Right cardiac atrium (tissue), 5 donors: ENCODE measurements at regions not wholly inside any gene's neighbourhood (a gene's known extent, or its start where the extent isn't known, plus 50 kb on each side); places are given as distances from the start of the nearest gene placed in this dataset.
"Not testable (repeated sequence)": the region's sequence is repeated elsewhere in the genome, so short reads cannot be mapped to it uniquely, and the experiment has no call there.

Experiments
- ATAC-seq, 2 donors: fragments of 200-7000 bp; cut with Tn5 transposase; one replicate each; pipeline versions ENCODE4 v1.8.0 to v1.9.1; 2020; ENCODE audit warnings: moderate library complexity in 2 of 2, mild to moderate bottlenecking in 1 of 2
- DNase-seq, 3 donors: peaks; one replicate each; pipeline ENCODE4 v3.0.0-alpha.2; 2020
- H3K27ac ChIP-seq: one replicate; pipeline ENCODE4 v1.5.1; 2013; ENCODE audit warnings: mild to moderate bottlenecking, low read length, control low read depth, moderate library complexity
- H3K27me3 ChIP-seq: one replicate; pipeline ENCODE4 v1.6.1; 2013; ENCODE audit not compliant: control insufficient read depth, insufficient read depth
- H3K4me1 ChIP-seq: one replicate; pipeline ENCODE4 v1.6.1; 2013; ENCODE audit warnings: low read length; ENCODE audit not compliant: control insufficient read depth, insufficient read depth
- H3K4me3 ChIP-seq: one replicate; pipeline ENCODE4 v1.5.1; 2013; ENCODE audit warnings: low read length, control low read depth
- H3K9me3 ChIP-seq: one replicate; pipeline ENCODE4 v1.6.1; 2013; ENCODE audit warnings: low read length; ENCODE audit not compliant: control insufficient read depth
- WGBS: extraction: QIAGEN DNeasy Blood & Tissue Kit; methylation state at CpG from one replicate; pipeline ENCODE4 v1.1.7; 2013; 5-methylcytosine and 5-hydroxymethylcytosine counted together
- intact Hi-C, 4 donors: fragments of 100-400 bp; cut with DNase I; formaldehyde crosslinking; loops; one replicate each; pipeline versions ENCODE4 v1.11.0 to v1.14.0; 2022 to 2023
- donor health status: healthy with polysubstance abuse.
- donor health status: DM: no; HTN: yes; CAD: no.
- donor health status: DM: no; HTN: no; CAD: no.
- donor health status: DM: no; HTN: yes; CAD: no; lungs with severe emphysema.
- donor health status: DM: yes; HTN: yes; CAD: no.

DNA sequence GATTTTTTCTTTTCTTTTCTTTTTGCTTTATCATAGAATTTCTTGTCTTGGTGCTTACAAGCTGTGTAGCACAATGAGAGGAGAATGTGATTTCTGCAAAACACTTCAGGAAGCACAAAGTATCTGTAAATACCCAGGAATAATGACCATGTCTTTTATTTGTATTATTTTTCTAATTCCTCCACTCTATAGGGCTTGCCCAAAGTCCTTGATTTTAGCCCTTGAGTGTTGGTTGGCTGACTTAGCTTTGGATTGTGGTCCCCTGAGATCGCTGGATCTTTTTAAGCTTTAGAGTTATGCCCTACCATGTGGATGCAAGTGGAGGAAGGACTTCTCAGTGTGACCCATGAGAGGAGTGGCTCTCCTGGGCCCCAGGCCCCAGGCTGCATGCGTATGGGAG is 52.2 kb downstream of the HOXC4 start:
- H3K27ac ChIP-seq, DNase-seq, H3K27me3 ChIP-seq, H3K9me3 ChIP-seq, ATAC-seq, H3K4me1 ChIP-seq, intact Hi-C loops, H3K4me3 ChIP-seq: not testable (repeated sequence)
- WGBS = 26% methylated on average over 2 of the region's 2 CpGs

DNA sequence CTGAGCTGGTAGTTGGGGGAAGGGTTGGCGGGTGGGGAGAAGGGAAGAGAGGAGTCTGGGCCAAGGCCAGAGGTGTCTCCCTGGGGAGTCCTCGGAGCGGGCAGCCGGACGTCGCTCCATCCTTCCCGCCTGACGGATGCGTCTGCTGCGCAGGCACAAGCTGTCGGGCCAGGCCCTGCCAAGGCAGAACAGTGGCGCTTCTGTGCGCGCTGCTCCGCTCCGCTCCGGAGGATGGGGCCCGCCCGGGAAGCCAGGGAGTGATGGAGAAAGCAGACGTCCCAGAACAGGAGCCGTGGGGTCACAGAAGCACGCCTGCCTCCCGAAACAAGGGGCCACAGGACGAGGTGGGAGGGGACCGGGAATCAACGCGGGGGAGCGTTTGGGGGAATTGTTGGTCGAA is 52.6 kb downstream of the HOXC4 start:
- 1% methylated on average over 29 of the region's 29 CpGs for WGBS
- H3K4me1 ChIP-seq, H3K27ac ChIP-seq, intact Hi-C loops, H3K27me3 ChIP-seq, ATAC-seq, H3K9me3 ChIP-seq, H3K4me3 ChIP-seq: not testable (repeated sequence)
- DNase-seq = peak; percentile 33 to 58 (median 51)

DNA sequence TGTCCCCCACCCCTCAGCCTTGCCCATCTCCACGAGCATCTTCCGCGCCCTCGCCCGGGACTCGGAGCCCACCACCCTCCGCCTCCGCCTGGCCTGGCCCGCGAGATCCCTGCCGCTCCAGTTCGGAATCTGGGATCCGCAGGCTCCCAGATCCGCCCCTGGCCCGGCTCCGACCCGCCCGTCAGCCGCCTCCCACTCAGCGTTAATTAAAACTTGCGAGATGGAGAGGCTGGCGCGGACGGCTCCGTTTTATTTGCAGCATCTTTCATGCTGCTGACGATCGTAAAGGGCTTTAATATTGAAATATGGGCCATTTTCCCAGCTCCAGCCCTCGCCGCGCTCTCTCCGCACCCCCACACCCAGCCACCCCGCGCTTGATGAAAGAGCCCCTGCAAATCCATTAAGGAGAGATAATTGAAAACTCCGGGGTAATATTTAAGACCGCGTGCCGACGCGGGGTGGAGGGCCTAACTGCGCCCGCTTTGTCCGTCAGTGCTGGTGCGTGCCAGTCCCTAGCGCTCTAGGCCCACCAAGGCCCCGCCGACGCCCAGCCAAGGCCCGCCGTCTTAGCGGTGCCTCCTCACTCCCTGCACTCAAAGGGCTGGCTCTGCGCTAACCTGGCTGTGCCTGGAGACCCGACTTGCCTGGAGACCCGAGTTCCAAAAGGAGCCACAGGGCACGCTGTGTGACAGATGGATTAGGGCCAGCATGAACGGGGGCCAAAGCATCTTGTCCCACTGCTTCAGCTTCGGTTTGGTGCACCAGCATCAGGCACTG is 53.4 kb downstream of the HOXC4 start:
- WGBS = 19% methylated on average over 56 of the region's 56 CpGs
- H3K27ac ChIP-seq, H3K4me3 ChIP-seq, ATAC-seq, DNase-seq, H3K4me1 ChIP-seq, H3K27me3 ChIP-seq, intact Hi-C loops, H3K9me3 ChIP-seq: not testable (repeated sequence)

DNA sequence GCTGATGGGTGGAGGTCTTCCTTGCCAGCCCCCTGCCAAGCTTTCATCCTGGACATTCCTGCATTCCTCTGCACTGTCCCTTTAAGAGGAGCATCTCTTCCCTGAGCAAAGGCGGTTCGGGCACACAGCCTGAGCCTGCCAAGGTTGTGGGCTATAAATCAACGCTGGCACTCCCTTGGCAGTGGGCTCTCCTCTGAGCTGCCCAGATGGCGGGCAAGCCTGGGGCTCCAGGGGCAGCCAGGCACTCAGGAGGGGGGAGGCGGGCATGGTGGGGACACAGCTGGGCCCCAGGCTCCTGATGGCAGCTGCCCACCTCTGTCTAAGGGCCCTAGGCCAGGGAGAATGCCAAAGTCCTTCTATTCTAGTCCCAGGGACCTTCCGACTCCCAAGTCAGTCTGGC is 58.7 kb downstream of the HOXC4 start:
- intact Hi-C loops, H3K9me3 ChIP-seq, H3K4me1 ChIP-seq, H3K4me3 ChIP-seq, H3K27ac ChIP-seq, H3K27me3 ChIP-seq, ATAC-seq, DNase-seq: not testable (repeated sequence)
- WGBS = 57% methylated on average over 6 of the region's 6 CpGs

DNA sequence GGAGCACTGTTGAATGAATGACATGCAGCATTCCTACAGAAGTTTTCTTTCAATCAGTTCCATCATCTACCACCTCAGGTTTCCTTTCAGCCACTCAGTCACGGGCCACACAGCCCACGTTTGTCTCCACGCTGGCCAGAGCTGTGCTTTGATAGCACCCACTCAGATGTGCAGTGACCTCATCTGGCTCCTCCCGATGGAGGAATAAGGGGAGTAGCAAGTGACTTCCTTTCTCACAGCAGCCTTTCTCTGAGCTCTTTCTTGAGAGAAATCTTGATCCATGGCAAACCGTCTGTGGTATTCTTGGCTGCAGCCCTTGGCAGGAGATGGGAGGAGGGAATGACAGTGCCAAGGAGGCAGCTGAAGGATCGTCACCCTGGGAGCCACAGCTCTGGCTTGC is 62.4 kb downstream of the HOXC4 start:
- H3K27ac ChIP-seq, intact Hi-C loops, H3K27me3 ChIP-seq, H3K4me1 ChIP-seq, DNase-seq, H3K9me3 ChIP-seq, ATAC-seq, H3K4me3 ChIP-seq: not testable (repeated sequence)
- 7% methylated on average over 6 of the region's 6 CpGs for WGBS

DNA sequence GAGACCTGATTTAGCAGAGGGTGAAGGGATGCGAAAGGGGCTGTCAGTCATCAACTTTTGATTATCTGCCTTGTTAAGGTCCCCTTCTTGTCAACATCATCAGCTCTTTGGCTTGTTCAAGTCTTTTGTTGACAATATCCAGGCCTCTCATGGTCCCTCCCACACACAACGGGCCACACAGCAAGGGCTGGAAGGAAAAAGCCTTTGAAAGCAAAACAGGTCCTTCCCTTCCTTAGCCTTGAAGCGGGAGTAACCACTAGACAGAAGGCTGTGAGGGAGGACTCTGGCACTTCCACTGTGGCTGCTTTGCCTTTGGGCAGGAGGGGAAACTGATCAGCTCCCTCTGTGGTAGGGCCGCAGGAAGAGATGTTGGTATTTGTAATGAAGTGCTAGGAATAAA is 63.8 kb downstream of the HOXC4 start:
- H3K27ac ChIP-seq, H3K4me3 ChIP-seq, H3K4me1 ChIP-seq, intact Hi-C loops, H3K27me3 ChIP-seq, H3K9me3 ChIP-seq, ATAC-seq, DNase-seq: not testable (repeated sequence)
- 56% methylated on average over 4 of the region's 4 CpGs for WGBS

DNA sequence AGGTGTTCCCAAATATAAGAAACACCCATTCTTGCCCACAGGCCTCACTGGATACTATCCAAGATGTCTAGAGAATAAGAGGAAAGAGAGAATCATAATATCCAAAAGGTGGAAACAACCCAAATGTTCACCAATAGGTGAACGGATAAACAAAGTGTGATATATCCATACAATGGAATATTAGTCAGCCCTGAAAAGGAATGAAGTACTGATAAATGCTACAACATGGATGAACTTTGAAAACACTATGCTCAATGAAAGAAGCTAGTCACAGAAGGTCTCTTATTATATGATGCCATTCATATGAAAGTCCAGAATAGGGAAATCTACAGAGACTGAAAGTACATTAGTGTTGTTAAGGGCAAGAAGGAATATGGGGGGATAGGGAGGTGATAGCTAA is 65.4 kb downstream of the HOXC4 start:
- H3K27me3 ChIP-seq, intact Hi-C loops: not testable (repeated sequence)

DNA sequence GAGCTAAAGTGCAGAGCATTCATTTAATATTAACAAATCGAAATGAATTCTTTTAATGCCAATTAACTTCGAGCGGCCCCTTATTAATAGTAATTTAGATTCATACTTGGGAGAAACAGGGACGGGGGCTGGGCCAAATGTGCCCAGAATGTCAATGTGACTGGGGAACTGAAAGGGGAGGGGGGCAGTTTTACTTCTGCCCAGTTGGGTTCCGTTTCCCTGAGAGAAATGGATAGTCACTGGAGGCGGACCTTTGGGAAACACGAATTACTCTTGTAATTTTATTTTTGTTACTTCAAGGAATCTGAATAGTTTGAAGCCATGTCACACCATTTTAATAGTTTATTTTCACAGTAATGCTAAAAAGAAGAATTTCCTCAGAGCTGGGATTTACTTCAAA is 64.8 kb downstream of the SMUG1 start:
- H3K9me3 ChIP-seq, H3K27me3 ChIP-seq, ATAC-seq, H3K27ac ChIP-seq, DNase-seq, H3K4me3 ChIP-seq, H3K4me1 ChIP-seq, intact Hi-C loops: not testable (repeated sequence)
- 26% methylated on average over 7 of the region's 7 CpGs for WGBS

More for the DNA sequence above, 65.4 kb downstream of the HOXC4 start:
- ATAC-seq, H3K4me3 ChIP-seq, H3K9me3 ChIP-seq, H3K4me1 ChIP-seq, H3K27ac ChIP-seq, DNase-seq: not testable (repeated sequence)
- 92% methylated on average over 1 of the region's 1 CpG for WGBS

DNA sequence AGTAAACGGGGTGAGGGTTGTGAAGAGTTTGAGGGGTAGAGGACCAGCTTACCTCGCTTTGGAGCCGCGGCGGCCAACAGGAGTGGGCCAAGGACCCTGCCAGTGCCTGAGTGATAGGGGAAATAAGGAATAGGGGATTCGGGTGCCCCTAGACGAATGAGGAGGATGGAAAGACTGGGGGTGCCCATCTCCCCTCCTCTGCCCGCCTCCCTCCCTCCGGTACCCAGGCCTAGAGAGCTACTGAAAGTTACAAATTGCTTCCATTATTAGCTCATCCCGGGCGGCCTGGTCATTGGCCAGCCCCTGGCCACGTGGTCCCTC is 63.1 kb downstream of the SMUG1 start:
- H3K9me3 ChIP-seq, DNase-seq, H3K4me1 ChIP-seq, H3K27ac ChIP-seq, H3K27me3 ChIP-seq, intact Hi-C loops, ATAC-seq: not testable (repeated sequence)
- H3K4me3 ChIP-seq = peak overlapping the region; percentile 65
- 8% methylated on average over 10 of the region's 12 CpGs for WGBS

DNA sequence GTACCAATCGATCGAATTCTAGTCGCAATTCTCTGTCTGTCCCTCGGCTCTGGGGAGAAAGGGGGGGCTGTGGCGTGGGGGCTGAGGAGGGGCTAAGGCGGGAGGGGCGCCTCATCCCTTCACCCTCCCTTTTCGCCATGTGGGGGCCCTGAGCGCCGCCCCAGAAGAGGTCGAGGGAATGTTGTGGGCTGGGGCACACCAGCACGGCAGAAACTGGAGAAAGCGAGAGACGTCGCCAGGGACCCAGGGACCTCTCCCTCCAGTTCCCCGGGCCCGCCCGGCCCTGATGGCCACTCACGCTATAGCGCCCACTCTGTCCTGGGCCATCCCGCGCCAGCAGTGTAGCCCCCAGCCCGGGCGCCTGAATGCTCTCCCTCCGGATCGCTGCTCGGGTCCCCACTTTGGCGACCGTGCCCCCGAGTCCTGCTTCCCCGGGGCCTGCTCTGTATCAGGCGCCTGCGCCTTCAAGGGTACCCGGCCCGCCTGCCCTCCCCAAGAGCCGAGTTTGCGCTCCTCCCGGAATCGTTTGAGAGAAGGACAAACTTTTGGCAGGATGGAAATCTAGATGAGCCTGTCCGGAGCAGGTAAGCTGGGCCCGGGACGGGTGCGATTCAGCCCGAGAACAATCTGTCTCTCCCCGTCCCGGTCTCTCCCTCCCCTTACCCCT is 62.6 kb downstream of the SMUG1 start:
- DNase-seq = peak; percentile 51 to 74 (median 69)
- WGBS = 2% methylated on average over 46 of the region's 46 CpGs
- no peaks in the 10 kb centered on the region for H3K27me3 ChIP-seq

DNA sequence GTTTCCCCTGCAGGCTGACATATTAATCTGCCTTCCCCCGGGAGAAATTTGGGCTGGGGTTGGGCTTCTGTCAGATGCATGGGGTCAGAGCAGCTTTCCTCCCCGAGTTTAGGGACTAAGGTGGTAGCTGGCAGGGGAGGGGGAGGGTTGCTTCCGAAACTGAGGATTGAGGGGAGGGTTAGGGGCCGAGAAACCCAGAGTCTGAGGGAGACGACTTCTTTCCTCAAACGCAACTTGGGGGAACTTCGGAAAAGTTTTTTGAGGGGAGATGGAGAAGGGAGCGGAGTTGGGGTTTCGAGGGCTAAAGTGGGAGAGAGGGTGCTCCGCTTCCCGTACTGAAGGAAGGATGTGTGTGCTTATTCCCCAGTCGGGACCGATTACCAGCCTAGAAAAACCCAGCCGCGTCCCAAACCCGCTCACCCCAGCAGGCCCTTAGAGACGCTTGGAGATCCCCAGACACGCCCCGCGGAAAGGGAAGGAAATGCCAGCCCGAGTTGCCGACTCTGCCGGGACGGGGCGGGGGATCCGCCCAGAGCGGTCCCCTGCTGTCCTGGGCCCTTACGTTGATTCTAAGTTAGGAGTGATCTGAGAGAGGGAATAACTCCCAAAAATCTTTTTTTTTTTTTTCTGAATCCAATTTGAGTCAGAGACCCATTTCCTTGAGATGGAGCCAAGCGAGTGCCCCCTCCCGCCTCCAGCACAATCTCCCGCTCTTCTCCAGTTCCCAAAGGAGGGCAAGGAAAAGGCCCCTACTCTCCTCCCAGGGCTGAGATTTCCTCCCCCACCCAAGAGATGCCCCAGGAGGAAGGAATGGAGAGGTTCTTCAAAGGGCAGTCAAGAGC is 61.9 kb downstream of the SMUG1 start:
- intact Hi-C loops = no loop called here
- Histone ChIP-seq H3K4me3 (peak overlapping the region; percentile 65), H3K4me1 (no peaks in the 10 kb centered on the region), H3K27me3 (no peaks in the 10 kb centered on the region), H3K9me3 (no peaks in the 10 kb centered on the region), H3K27ac (peak overlapping the region; percentile 51)
- ATAC-seq (peak; percentile 93), DNase-seq (peak; percentile 77 to 90 (median 85))
- WGBS = 5% methylated on average over 31 of the region's 31 CpGs

More for the DNA sequence above, 62.6 kb downstream of the SMUG1 start:
- peak; percentile 76 to 81 for ATAC-seq
- intact Hi-C loops = no loop called here
- Histone ChIP-seq H3K9me3 (no peaks in the 10 kb centered on the region), H3K4me3 (peak overlapping the region; percentile 65), H3K27ac (peak overlapping the region; percentile 15), H3K4me1 (no peaks in the 10 kb centered on the region)
